Heart left ventricle (tissue), 16 donors: ENCODE measurements at regions not wholly inside any gene's neighbourhood (a gene's known extent, or its start where the extent isn't known, plus 50 kb on each side); places are given as distances from the start of the nearest gene placed in this dataset.

Experiments
- ATAC-seq, 4 donors: fragments of 200-7000 bp; cut with Tn5 transposase; one replicate each; pipeline ENCODE4 v1.9.1; 2020 to 2022; ENCODE audit warnings: moderate library complexity in 4 of 4, mild to moderate bottlenecking in 3 of 4, moderate number of reproducible peaks in 1 of 4
- DNase-seq, 5 donors: peaks; one replicate each; pipeline ENCODE4 v3.0.0-alpha.2; 2020
- H3K27ac ChIP-seq, 12 donors: fragments of 200-600 bp; sonication (generic) in 4 of 12; one replicate each; pipeline versions ENCODE4 v1.5.0 to v1.8.0; 2016 to 2022; ENCODE audit warnings: mild to moderate bottlenecking in 2 of 12
- H3K27me3 ChIP-seq, 9 donors: fragments of 200-600 bp; sonication (generic) in 2 of 9; one replicate each; pipeline versions ENCODE4 v1.5.1 to v1.8.0; 2016 to 2022; ENCODE audit warnings: mild to moderate bottlenecking in 3 of 9
- H3K36me3 ChIP-seq, 9 donors: fragments of 200-600 bp; sonication (generic) in 2 of 9; one replicate each; pipeline versions ENCODE4 v1.5.0 to v1.8.0; 2018 to 2022; ENCODE audit warnings: mild to moderate bottlenecking in 2 of 9
- H3K4me1 ChIP-seq, 12 donors: fragments of 200-600 bp; sonication (generic) in 4 of 12; one replicate each; pipeline versions ENCODE4 v1.5.0 to v1.8.0; 2016 to 2022; ENCODE audit warnings: mild to moderate bottlenecking in 3 of 12
- H3K4me3 ChIP-seq, 12 donors: fragments of 200-600 bp; sonication (generic) in 4 of 12; one replicate each; pipeline versions ENCODE4 v1.5.0 to v1.8.0; 2017 to 2022; ENCODE audit warnings: mild to moderate bottlenecking in 9 of 12, moderate library complexity in 4 of 12
- H3K9me3 ChIP-seq, 12 donors: fragments of 200-600 bp; sonication (generic) in 4 of 12; one replicate each; pipeline versions ENCODE4 v1.5.0 to v1.8.0; 2016 to 2022; ENCODE audit warnings: mild to moderate bottlenecking in 1 of 12
- POLR2A ChIP-seq, 2 donors: fragments of 450-650 bp; IDR thresholded peaks; one replicate each; pipeline ENCODE4 v1.6.1; 2017; ENCODE audit warnings: antibody characterized with exemption in 2 of 2, mild to moderate bottlenecking in 2 of 2, moderate library complexity in 2 of 2
- WGBS, 4 donors: extraction: QIAGEN DNeasy Blood & Tissue Kit in 2 of 4; methylation state at CpG; one replicate each; pipeline versions ENCODE4 v1.1.5 to v1.1.7; 2013 to 2018; 5-methylcytosine and 5-hydroxymethylcytosine counted together
- intact Hi-C, 10 donors: fragments of 100-400 bp; cut with DNase I; formaldehyde crosslinking; loops; one replicate each; pipeline versions ENCODE4 v1.11.1 to v1.14.2; 2022
- TF ChIP-seq, protein P1 (sequence below), 12 donors: fragments of 200-600 bp; sonication (generic) in 4 of 12; IDR thresholded peaks; one replicate each; pipeline versions ENCODE4 v1.5.0 to v1.8.0; 2018 to 2022; ENCODE audit warnings: antibody characterized with exemption in 12 of 12, mild to moderate bottlenecking in 5 of 12
- donor health status: ischemic (EF 13 %, LVEDD 7.1; RV severe dilation, severe dysfunction).
- donor health status: healthy with polysubstance abuse.
- donor health status: DM: no; HTN: yes; CAD: no.
- donor health status: DM: no; HTN: no; CAD: no.
- donor health status: ischemic (EF 25% LVEDD 6.9; RV normal size, moderate dysfunction).
- donor health status: ischemic (EF 25% LVEDD 5.7; RV mildly dilated, moderate dysfunction).
- donor health status: healthy.
- donor health status: DM: yes; HTN: yes; CAD: no.
- donor health status: ischemic (EF 35%, LVEDD 5.7; RV mildly dilated, moderate dysfunction).
- donor health status: nonischemic (EF 11% LVEDD 7.7; RV severe dilation, severe dysfunction).
- donor health status: DM: yes; HTN: yes; CAD: no.
- donor health status: PGD.
- donor health status: ischemic (EF 29% LVEDD 5.4; RV normal size, mild dysfunction).
- donor health status: nonischemic (EF 23%, LVEDD 6.1; RV moderate dilation, normal function).

DNA sequence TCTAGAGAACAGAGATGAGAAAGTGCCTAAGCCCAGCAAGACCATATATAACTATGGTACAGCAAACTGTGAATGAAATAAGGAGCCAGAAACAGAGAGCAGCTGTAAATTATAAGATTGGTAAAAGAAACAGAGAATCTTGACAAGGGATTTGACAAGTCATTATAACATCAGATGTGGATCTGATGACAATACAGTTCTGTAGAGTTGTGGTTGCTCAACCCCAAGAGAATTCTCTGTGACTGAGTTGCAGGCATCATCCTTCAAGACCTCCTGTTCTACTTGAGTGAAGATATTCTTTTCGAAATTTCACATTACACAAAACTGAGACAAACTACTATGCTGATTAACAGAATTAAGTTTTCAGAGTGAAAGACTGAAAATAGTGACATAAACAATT, 343.1 kb upstream of the SLC39A10 start:
- intact Hi-C loops, result no loop called here
- H3K4me1 ChIP-seq, result no peaks in the 10 kb centered on the region
- WGBS, 4 donors, result 85 to 91% (median 88%) methylated on average over 1 of the region's 1 CpG
- no peaks in the 10 kb centered on the region for H3K9me3 ChIP-seq
- TF ChIP-seq, protein P1, sequence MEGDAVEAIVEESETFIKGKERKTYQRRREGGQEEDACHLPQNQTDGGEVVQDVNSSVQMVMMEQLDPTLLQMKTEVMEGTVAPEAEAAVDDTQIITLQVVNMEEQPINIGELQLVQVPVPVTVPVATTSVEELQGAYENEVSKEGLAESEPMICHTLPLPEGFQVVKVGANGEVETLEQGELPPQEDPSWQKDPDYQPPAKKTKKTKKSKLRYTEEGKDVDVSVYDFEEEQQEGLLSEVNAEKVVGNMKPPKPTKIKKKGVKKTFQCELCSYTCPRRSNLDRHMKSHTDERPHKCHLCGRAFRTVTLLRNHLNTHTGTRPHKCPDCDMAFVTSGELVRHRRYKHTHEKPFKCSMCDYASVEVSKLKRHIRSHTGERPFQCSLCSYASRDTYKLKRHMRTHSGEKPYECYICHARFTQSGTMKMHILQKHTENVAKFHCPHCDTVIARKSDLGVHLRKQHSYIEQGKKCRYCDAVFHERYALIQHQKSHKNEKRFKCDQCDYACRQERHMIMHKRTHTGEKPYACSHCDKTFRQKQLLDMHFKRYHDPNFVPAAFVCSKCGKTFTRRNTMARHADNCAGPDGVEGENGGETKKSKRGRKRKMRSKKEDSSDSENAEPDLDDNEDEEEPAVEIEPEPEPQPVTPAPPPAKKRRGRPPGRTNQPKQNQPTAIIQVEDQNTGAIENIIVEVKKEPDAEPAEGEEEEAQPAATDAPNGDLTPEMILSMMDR (IDR thresholded peaks at IDR 0.05), result no peak
- TF ChIP-seq POLR2A (IDR thresholded peaks at IDR 0.05), result no peak
- no peak overlapping the region for H3K4me3 ChIP-seq
- no peaks in the 10 kb centered on the region for H3K27me3 ChIP-seq
- DNase-seq (no peak), ATAC-seq (no peak)
- no peaks in the 10 kb centered on the region for H3K36me3 ChIP-seq
- no peak overlapping the region for H3K27ac ChIP-seq

DNA sequence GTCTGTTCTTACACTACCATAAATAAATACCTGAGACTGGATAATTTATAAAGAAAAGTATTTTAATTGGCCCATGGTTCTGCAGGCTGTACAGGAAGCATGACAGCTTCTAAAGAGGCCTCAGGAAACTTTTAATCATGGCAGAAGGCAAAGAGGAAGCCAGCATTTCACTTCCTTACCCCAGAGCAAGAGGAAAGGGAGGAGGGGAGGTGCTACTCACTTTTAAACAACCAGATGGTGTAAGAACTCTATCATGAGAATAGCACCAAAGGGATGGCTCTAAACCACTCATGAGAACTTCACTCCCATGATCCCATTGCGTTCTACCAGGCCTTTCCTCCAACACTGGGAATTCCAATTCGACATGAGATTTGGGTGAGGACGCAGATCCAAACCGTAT, 344.4 kb upstream of the SLC39A10 start:
- intact Hi-C loops, result no loop called here
- Histone ChIP-seq H3K4me3 (no peak overlapping the region), H3K27ac (no peak overlapping the region), H3K4me1 (no peaks in the 10 kb centered on the region), H3K27me3 (no peaks in the 10 kb centered on the region), H3K36me3 (no peaks in the 10 kb centered on the region), H3K9me3 (no peaks in the 10 kb centered on the region)
- ATAC-seq (no peak), DNase-seq (no peak)
- WGBS, 4 donors, result 93 to 95% (median 93%) methylated on average over 4 of the region's 4 CpGs
- TF ChIP-seq POLR2A (IDR thresholded peaks at IDR 0.05), result no peak
- TF ChIP-seq, protein P1 (IDR thresholded peaks at IDR 0.05), result no peak

DNA sequence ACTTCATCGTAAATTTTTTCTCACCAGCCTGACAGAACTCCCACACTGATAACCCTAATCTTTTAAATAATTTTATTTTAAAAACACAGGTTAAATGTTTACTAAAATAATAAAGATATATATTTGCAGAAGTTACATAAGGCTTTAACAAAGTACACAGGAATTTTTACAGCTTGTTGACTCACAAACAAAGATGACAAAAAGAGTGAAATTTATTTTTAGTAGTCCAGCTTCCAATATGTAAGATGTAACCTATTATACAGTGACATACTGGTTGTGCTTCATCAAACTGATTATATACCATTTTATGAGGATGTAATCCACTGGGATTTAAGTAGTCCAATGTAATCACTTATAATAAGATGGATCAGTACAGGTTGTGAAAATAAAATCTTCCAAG, 348.9 kb upstream of the SLC39A10 start:
- WGBS, 4 donors, result 38 to 51% (median 46%) methylated on average over 1 of the region's 1 CpG
- intact Hi-C loops, result no loop called here
- Histone ChIP-seq H3K9me3 (no peaks in the 10 kb centered on the region), H3K27me3 (no peaks in the 10 kb centered on the region), H3K4me3 (no peak overlapping the region), H3K36me3 (no peaks in the 10 kb centered on the region), H3K27ac (no peak overlapping the region), H3K4me1 (no peaks in the 10 kb centered on the region)
- ATAC-seq (no peak), DNase-seq (no peak)
- no peak for TF ChIP-seq POLR2A (IDR thresholded peaks at IDR 0.05)
- TF ChIP-seq, protein P1 (IDR thresholded peaks at IDR 0.05), result no peak

DNA sequence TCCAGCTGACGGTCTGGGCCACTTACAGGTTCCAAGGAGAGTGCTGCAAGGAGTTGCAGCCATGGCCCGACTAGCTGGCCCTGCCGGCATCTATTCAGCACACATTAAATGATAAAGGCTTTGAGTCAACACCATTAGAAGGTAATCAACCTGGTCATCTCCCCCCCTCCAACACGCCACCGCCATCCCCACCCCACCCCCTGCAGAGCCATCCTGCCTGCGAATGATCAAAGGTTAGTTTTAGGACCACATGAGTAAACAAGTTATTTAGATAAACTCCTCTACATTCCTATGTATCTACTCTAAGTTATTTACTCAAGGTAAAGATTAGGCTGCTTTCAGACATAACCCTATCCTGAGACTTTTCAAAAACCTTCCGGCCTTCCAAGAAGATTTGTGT, 349.3 kb upstream of the SLC39A10 start:
- Histone ChIP-seq H3K27me3 (no peaks in the 10 kb centered on the region), H3K27ac (no peak overlapping the region), H3K4me3 (no peak overlapping the region), H3K9me3 (no peaks in the 10 kb centered on the region), H3K4me1 (no peaks in the 10 kb centered on the region), H3K36me3 (no peaks in the 10 kb centered on the region)
- intact Hi-C loops, result no loop called here
- TF ChIP-seq, protein P1 (IDR thresholded peaks at IDR 0.05), result no peak
- TF ChIP-seq POLR2A (IDR thresholded peaks at IDR 0.05), result no peak
- no peak for DNase-seq
- no peak for ATAC-seq
- WGBS, 4 donors, result 38 to 53% (median 45%) methylated on average over 7 of the region's 7 CpGs
